ENCODE measurements at regions not wholly inside any gene's neighbourhood (a gene's known extent, or its start where the extent isn't known, plus 50 kb on each side); places are given as distances from the start of the nearest gene placed in this dataset.

GRCh38 chr4:12411072-12411471 lies 982.4 kb upstream of the HS3ST1 start:
- ChIA-PET POLR2A (no interaction called here), CTCF (interaction anchor here (0.6 kb wide), 1 partner anchor 987 kb away, joined by 3 read pairs; no protein-coding TSS in a partner anchor)
- no peak overlapping the region for H3K4me3 ChIP-seq
- H3K4me1 ChIP-seq, result no peaks in the 10 kb centered on the region
- no peak for ATAC-seq
- DNase-seq (ENCODE audit: low read depth in 1 of 2, low spot score in 1 of 2), result no peak
- TF ChIP-seq MAFK (IDR thresholded peaks at IDR 0.05; ENCODE audit: partially characterized antibody) (no peak), SREBF2 (IDR thresholded peaks at IDR 0.05) (no peak), ZNF302 (CRISPR knock-in tag; IDR thresholded peaks at IDR 0.05) (no peak), CEBPB (IDR thresholded peaks at IDR 0.05) (no peak)
- 3% methylated on average over 4 of the region's 4 CpGs for WGBS (ENCODE audit: missing lambda C conversion rate)
- H3K4me2 ChIP-seq, result no peak overlapping the region
- H3K9me3 ChIP-seq, result no peaks in the 10 kb centered on the region
- FAIRE-seq, result no peak
- H3K27ac ChIP-seq, result no peak overlapping the region

- H3K4me2 ChIP-seq, result no peak overlapping the region
- H3K4me1 ChIP-seq, result no peaks in the 10 kb centered on the region
- ChIA-PET CTCF (interaction anchor here (0.6 kb wide), 1 partner anchor 27 kb away, joined by 4 read pairs; no protein-coding TSS in a partner anchor), POLR2A (no interaction called here)
- 7% methylated on average over 4 of the region's 4 CpGs for WGBS (ENCODE audit: missing lambda C conversion rate)
- no peak overlapping the region for H3K4me3 ChIP-seq
- no peak overlapping the region for H3K27ac ChIP-seq
- DNase-seq (ENCODE audit: low read depth in 1 of 2, low spot score in 1 of 2), result no peak
- peak; percentile 69 for TF ChIP-seq MAFK (IDR thresholded peaks at IDR 0.05; ENCODE audit: partially characterized antibody)
- TF ChIP-seq, protein P1, sequence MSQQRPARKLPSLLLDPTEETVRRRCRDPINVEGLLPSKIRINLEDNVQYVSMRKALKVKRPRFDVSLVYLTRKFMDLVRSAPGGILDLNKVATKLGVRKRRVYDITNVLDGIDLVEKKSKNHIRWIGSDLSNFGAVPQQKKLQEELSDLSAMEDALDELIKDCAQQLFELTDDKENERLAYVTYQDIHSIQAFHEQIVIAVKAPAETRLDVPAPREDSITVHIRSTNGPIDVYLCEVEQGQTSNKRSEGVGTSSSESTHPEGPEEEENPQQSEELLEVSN (IDR thresholded peaks at IDR 0.05; ENCODE audit: borderline replicate concordance, low read depth), result no peak
- no peak for FAIRE-seq
- no peak for ATAC-seq
- H3K9me3 ChIP-seq, result no peaks in the 10 kb centered on the region
Observed at GRCh38 chr4:12409507-12410190, 981.0 kb upstream of the HS3ST1 start.

DNA sequence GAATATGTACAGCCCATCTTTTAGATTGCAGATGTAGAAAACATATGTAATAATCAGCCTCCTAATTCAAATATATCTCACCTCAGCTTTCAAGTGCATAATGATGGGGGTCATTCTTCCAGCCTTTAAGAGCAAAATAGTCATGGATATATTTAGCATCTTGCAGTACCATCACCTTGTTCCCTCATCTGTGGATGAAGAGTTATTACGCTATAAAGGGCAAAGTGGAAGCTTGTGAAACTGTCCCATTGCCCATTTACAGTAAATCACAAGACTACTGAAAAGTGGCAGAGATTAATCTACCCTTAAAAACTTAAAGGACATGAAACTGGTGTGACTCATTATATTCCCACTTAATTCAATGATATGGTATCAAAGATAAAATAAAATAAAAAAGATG lies 979.7 kb upstream of the HS3ST1 start:
- 5% methylated on average over 1 of the region's 1 CpG for WGBS (ENCODE audit: missing lambda C conversion rate)
- Histone ChIP-seq H3K9me3 (no peaks in the 10 kb centered on the region), H3K4me1 (no peaks in the 10 kb centered on the region), H3K27ac (no peak overlapping the region), H3K4me3 (no peak overlapping the region), H3K4me2 (no peak overlapping the region)
- ChIA-PET POLR2A (no interaction called here), CTCF (no interaction called here)
- TF ChIP-seq KDM5A (IDR thresholded peaks at IDR 0.05) (no peak), FOXS1 (CRISPR knock-in tag; IDR thresholded peaks at IDR 0.05) (no peak), MYC (IDR thresholded peaks at IDR 0.05; ENCODE audit: borderline replicate concordance, low read length) (no peak), HMGXB4 (CRISPR knock-in tag; IDR thresholded peaks at IDR 0.05; ENCODE audit: borderline replicate concordance) (no peak), MAZ (IDR thresholded peaks at IDR 0.05; ENCODE audit: borderline replicate concordance, low read depth, low read length) (no peak), RARB (CRISPR knock-in tag; IDR thresholded peaks at IDR 0.05) (no peak), CBX8 (IDR thresholded peaks at IDR 0.05) (no peak), CHD2 (IDR thresholded peaks at IDR 0.05; ENCODE audit: low read length, partially characterized antibody) (no peak), CTCF (IDR thresholded peaks at IDR 0.05) (no peak), NR3C1 (IDR thresholded peaks at IDR 0.05) (no peak), ESRRA (IDR thresholded peaks at IDR 0.05; ENCODE audit: borderline replicate concordance, low read length) (no peak)
- TF ChIP-seq, protein P1 (IDR thresholded peaks at IDR 0.05; ENCODE audit: borderline replicate concordance, low read depth), result no peak
- no peak for DNase-seq (ENCODE audit: low read depth in 1 of 2, low spot score in 1 of 2)
- no peak for ATAC-seq
- FAIRE-seq, result no peak
